ENCODE measurements at regions not wholly inside any gene's neighbourhood (a gene's known extent, or its start where the extent isn't known, plus 50 kb on each side); places are given as distances from the start of the nearest gene placed in this dataset.

DNA sequence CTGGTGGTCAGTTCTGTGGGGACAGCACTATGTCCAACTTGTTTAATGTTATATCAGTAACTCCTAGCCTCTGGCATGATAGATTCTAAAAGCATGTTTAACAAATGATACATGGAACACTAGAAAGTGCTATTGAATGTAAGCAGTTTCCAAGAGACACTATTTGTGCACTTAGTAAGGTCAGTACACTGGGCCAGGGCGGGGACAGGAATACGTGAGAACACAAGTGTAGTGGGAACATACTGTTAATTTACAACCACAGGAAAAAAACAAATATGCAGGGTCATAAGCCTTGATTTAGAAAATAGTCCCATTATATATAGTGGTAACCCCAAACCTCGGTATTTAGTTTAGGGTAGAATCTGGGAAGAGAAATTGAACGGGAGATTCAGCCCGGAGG is 88.9 kb upstream of the SLC38A2 start:
- Histone ChIP-seq H3K9me3 (ENCODE audit: control insufficient read depth, low read depth, low read length) (no peaks in the 10 kb centered on the region), H3K4me1 (ENCODE audit: control insufficient read depth, extremely low read depth, insufficient read depth, low read length) (peaks cover 34% of the 10 kb centered on the region), H3K27ac (ENCODE audit: control insufficient read depth, insufficient read depth, low read length) (no peak overlapping the region), H4K20me1 (ENCODE audit: control insufficient read depth, extremely low read depth, insufficient read depth, low read length) (no peaks in the 10 kb centered on the region), H3K36me3 (ENCODE audit: control insufficient read depth in 2 of 2, extremely low read depth in 1 of 2, insufficient read depth in 2 of 2, low read length in 2 of 2) (no peaks in the 10 kb centered on the region), H3K4me3 (ENCODE audit: control insufficient read depth in 2 of 3, extremely low read depth in 1 of 3, insufficient read depth in 2 of 3, low read depth in 1 of 3, low read length in 3 of 3) (no peak overlapping the region), H3K79me2 (ENCODE audit: control insufficient read depth, insufficient read depth, low read length) (no peaks in the 10 kb centered on the region), H3K4me2 (ENCODE audit: control insufficient read depth, extremely low read depth, insufficient read depth, low read depth, low read length) (no peak overlapping the region), H3K9me1 (ENCODE audit: control insufficient read depth, extremely low read depth, insufficient read depth, low read length) (no peaks in the 10 kb centered on the region), H2AFZ (ENCODE audit: control insufficient read depth, low read length) (no peak overlapping the region), H3K27me3 (ENCODE audit: control insufficient read depth, extremely low read depth, insufficient read depth, low read length) (no peaks in the 10 kb centered on the region), H3K9ac (ENCODE audit: control insufficient read depth, extremely low read depth, insufficient read depth, low read length) (no peak overlapping the region)
- no peak for TF ChIP-seq EZH2 (IDR thresholded peaks at IDR 0.05; ENCODE audit: low read length)
- TF ChIP-seq, protein P1, sequence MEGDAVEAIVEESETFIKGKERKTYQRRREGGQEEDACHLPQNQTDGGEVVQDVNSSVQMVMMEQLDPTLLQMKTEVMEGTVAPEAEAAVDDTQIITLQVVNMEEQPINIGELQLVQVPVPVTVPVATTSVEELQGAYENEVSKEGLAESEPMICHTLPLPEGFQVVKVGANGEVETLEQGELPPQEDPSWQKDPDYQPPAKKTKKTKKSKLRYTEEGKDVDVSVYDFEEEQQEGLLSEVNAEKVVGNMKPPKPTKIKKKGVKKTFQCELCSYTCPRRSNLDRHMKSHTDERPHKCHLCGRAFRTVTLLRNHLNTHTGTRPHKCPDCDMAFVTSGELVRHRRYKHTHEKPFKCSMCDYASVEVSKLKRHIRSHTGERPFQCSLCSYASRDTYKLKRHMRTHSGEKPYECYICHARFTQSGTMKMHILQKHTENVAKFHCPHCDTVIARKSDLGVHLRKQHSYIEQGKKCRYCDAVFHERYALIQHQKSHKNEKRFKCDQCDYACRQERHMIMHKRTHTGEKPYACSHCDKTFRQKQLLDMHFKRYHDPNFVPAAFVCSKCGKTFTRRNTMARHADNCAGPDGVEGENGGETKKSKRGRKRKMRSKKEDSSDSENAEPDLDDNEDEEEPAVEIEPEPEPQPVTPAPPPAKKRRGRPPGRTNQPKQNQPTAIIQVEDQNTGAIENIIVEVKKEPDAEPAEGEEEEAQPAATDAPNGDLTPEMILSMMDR (optimal IDR thresholded peaks at IDR 0.05 in 1 of 3, IDR thresholded peaks at IDR 0.05 in 1 of 3, conservative IDR thresholded peaks at IDR 0.05 in 1 of 3; ENCODE audit: extremely low read depth in 1 of 3, insufficient read depth in 2 of 3, low read length in 3 of 3), result no peak
- dilution Hi-C loops (cut with MboI; ENCODE audit: extremely low pct_ligation_motif_present, low sequenced_read_pairs), result no loop called here
- no peak for DNase-seq (ENCODE audit: low read depth, low spot score)
- no peak for FAIRE-seq

DNA sequence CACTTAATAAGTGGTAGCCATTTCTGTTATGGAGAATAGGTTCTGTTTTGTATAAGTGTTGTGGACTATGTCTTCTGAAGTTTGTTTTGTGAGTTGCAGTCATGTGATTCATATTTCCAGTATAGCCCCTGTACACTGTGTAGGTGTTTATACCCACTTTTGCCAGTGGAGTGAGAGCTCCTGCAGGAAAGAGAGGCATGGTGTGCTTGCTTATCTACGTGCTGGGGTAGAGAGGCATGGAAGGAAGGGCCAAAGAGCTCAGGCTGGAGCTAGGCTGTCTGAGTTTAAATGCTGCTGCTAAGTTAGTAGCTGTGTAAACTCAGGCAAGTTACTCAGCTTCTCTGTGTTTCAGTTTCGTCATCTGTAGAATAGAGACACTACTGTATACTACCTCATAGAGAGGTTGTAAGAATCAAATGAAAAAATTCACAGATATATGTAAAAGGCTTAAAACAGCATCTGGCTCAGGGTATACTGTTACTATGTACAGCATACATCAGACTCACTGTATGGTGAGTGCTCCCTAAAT is 88.2 kb upstream of the SLC38A2 start:
- no peaks in the 10 kb centered on the region for H3K36me3 ChIP-seq (ENCODE audit: control insufficient read depth in 2 of 2, extremely low read depth in 1 of 2, insufficient read depth in 2 of 2, low read length in 2 of 2)
- H3K27ac ChIP-seq (ENCODE audit: control insufficient read depth, insufficient read depth, low read length), result no peak overlapping the region
- H3K9me1 ChIP-seq (ENCODE audit: control insufficient read depth, extremely low read depth, insufficient read depth, low read length), result no peaks in the 10 kb centered on the region
- no peak overlapping the region for H3K4me2 ChIP-seq (ENCODE audit: control insufficient read depth, extremely low read depth, insufficient read depth, low read depth, low read length)
- DNase-seq (ENCODE audit: low read depth, low spot score) (no peak), FAIRE-seq (no peak)
- no peaks in the 10 kb centered on the region for H3K79me2 ChIP-seq (ENCODE audit: control insufficient read depth, insufficient read depth, low read length)
- dilution Hi-C loops (cut with MboI; ENCODE audit: extremely low pct_ligation_motif_present, low sequenced_read_pairs), result no loop called here
- TF ChIP-seq EZH2 (IDR thresholded peaks at IDR 0.05; ENCODE audit: low read length), result no peak
- TF ChIP-seq, protein P1 (optimal IDR thresholded peaks at IDR 0.05 in 1 of 3, IDR thresholded peaks at IDR 0.05 in 1 of 3, conservative IDR thresholded peaks at IDR 0.05 in 1 of 3; ENCODE audit: extremely low read depth in 1 of 3, insufficient read depth in 2 of 3, low read length in 3 of 3), result no peak
- H3K9ac ChIP-seq (ENCODE audit: control insufficient read depth, extremely low read depth, insufficient read depth, low read length), result no peak overlapping the region
- H3K27me3 ChIP-seq (ENCODE audit: control insufficient read depth, extremely low read depth, insufficient read depth, low read length), result no peaks in the 10 kb centered on the region
- H3K9me3 ChIP-seq (ENCODE audit: control insufficient read depth, low read depth, low read length), result no peaks in the 10 kb centered on the region
- H4K20me1 ChIP-seq (ENCODE audit: control insufficient read depth, extremely low read depth, insufficient read depth, low read length), result no peaks in the 10 kb centered on the region
- H3K4me3 ChIP-seq (ENCODE audit: control insufficient read depth in 2 of 3, extremely low read depth in 1 of 3, insufficient read depth in 2 of 3, low read depth in 1 of 3, low read length in 3 of 3), result no peak overlapping the region
- peaks cover 41% of the 10 kb centered on the region for H3K4me1 ChIP-seq (ENCODE audit: control insufficient read depth, extremely low read depth, insufficient read depth, low read length)
- H2AFZ ChIP-seq (ENCODE audit: control insufficient read depth, low read length), result no peak overlapping the region

Measured in keratinocyte (primary cell).